Muscle layer of duodenum (tissue), 2 donors: ENCODE measurements at regions not wholly inside any gene's neighbourhood (a gene's known extent, or its start where the extent isn't known, plus 50 kb on each side); places are given as distances from the start of the nearest gene placed in this dataset.
A peak's percentile ranks its signal among the peaks of the same experiment; 100 is the strongest.
"Not testable (repeated sequence)": the region's sequence is repeated elsewhere in the genome, so short reads cannot be mapped to it uniquely, and the experiment has no call there.

Experiments used
- H3K27ac ChIP-seq: one replicate; pipeline ENCODE4 v1.7.0; 2013; ENCODE audit warnings: mild to moderate bottlenecking, low read length
- H3K27me3 ChIP-seq: one replicate; pipeline ENCODE4 v1.7.0; 2013; ENCODE audit warnings: low read depth, mild to moderate bottlenecking, control low read depth, low read length
- H3K36me3 ChIP-seq, 2 donors: one replicate each; pipeline ENCODE4 v1.7.0; 2013; ENCODE audit warnings: low read length in 2 of 2, control low read depth in 1 of 2, mild to moderate bottlenecking in 1 of 2; ENCODE audit not compliant: insufficient read depth in 2 of 2, control insufficient read depth in 1 of 2
- H3K4me1 ChIP-seq, 2 donors: one replicate each; pipeline ENCODE4 v1.7.0; 2013; ENCODE audit warnings: low read length in 2 of 2, mild to moderate bottlenecking in 2 of 2, control low read depth in 1 of 2, moderate library complexity in 1 of 2; ENCODE audit not compliant: insufficient read depth in 2 of 2, control insufficient read depth in 1 of 2
- H3K4me3 ChIP-seq, 2 donors: one replicate each; pipeline ENCODE4 v1.7.0; 2013; ENCODE audit warnings: low read length in 2 of 2, low read depth in 1 of 2, mild to moderate bottlenecking in 1 of 2
- H3K9me3 ChIP-seq, 2 donors: one replicate each; pipeline ENCODE4 v1.7.0; 2013; ENCODE audit warnings: low read length in 2 of 2, control low read depth in 1 of 2, mild to moderate bottlenecking in 1 of 2; ENCODE audit not compliant: control insufficient read depth in 1 of 2
- donor health status: healthy.

DNA sequence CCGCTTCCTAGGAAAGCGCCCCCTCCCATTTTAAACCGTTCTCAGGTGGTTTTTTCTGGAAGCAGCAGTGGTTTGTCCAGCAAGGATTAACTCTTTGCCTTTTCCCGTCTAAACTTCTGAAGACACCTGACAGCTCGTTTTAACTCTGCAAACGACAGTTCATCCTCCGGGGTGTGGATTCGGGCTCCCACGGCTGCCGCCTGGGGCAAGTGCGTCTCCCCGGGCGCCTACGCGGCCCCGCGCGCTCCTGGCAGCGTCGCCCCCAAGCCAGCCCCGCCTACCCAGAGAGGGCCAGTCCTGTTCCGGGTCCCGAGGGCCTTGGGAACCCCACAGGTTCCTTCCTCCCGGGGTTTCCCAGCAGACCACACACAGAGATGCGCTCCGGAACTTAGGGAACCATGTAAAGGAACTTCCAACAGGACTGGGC lies 54.4 kb downstream of the PRR18 start:
- no peaks in the 10 kb centered on the region for H3K9me3 ChIP-seq
- H3K27me3 ChIP-seq: peaks cover 9% of the 10 kb centered on the region
- H3K4me1 ChIP-seq: peaks cover 0 to 12% of the 10 kb centered on the region in 2 donors
- no peaks in the 10 kb centered on the region for H3K36me3 ChIP-seq
- H3K27ac ChIP-seq: no peak overlapping the region
- peak overlapping the region; percentile 42 to 66 for H3K4me3 ChIP-seq

- Histone ChIP-seq H3K4me3 (peak overlapping the region; percentile 42 to 66), H3K36me3 (no peaks in the 10 kb centered on the region), H3K27ac (no peak overlapping the region), H3K4me1 (peaks cover 0 to 12% of the 10 kb centered on the region in 2 donors), H3K9me3 (no peaks in the 10 kb centered on the region), H3K27me3 (peaks cover 9% of the 10 kb centered on the region)
Observed at GRCh38 chr6:166253281-166253681, 54.9 kb downstream of the PRR18 start.

DNA sequence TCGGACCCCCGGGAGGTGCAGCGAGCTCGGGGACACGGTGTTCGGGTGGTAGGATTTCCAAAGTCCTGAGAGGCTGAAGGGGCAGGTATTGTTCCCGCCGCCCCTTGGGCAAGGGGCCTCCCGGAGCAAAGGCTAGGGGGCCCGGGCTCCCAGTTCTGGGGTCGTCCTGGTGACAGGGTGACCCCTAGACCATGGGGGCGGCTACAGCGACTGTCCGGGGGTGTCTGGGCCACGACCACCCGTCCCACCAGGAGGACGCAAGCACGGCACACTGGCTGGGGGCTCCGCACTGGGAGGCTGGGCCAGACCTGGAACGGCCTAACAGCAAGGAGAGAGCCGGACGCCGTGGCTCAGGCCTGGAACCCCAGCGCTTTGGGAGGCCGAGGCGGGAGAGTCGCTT lies 55.6 kb downstream of the PRR18 start:
- Histone ChIP-seq H3K27ac (no peak overlapping the region), H3K4me3 (no peak overlapping the region), H3K4me1 (peaks cover 0 to 12% of the 10 kb centered on the region in 2 donors), H3K36me3 (no peaks in the 10 kb centered on the region), H3K9me3 (no peaks in the 10 kb centered on the region), H3K27me3 (peaks cover 9% of the 10 kb centered on the region)

DNA sequence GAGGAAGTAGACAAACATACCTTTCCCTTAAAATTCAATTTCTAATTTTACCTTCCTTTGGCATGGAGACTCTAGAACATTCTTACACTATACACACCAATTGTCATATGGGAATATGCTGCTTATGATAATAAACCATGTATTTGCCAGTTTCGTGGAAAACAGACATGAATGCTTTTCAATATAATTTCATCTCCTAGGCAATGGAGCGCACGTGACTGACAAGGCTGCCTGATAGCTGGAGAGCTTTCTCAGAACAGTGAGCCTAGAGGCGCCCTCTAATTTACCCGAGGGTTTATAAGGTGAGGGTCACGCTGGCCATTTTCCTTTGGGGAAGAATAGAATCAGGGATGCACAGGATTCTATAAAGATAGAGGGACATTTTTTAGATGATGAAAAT lies 56.5 kb downstream of the PRR18 start:
- Histone ChIP-seq H3K4me1 (peaks cover 0 to 12% of the 10 kb centered on the region in 2 donors), H3K9me3 (no peaks in the 10 kb centered on the region), H3K27me3 (peaks cover 9% of the 10 kb centered on the region), H3K36me3 (no peaks in the 10 kb centered on the region), H3K4me3 (no peak overlapping the region), H3K27ac (no peak overlapping the region)

GRCh38 chr6:166251211-166251610 lies 57.0 kb downstream of the PRR18 start:
- no peaks in the 10 kb centered on the region for H3K36me3 ChIP-seq
- no peak overlapping the region for H3K27ac ChIP-seq
- H3K4me3 ChIP-seq: no peak overlapping the region
- H3K4me1 ChIP-seq: peaks cover 0 to 12% of the 10 kb centered on the region in 2 donors
- no peaks in the 10 kb centered on the region for H3K9me3 ChIP-seq
- peaks cover 9% of the 10 kb centered on the region for H3K27me3 ChIP-seq

DNA sequence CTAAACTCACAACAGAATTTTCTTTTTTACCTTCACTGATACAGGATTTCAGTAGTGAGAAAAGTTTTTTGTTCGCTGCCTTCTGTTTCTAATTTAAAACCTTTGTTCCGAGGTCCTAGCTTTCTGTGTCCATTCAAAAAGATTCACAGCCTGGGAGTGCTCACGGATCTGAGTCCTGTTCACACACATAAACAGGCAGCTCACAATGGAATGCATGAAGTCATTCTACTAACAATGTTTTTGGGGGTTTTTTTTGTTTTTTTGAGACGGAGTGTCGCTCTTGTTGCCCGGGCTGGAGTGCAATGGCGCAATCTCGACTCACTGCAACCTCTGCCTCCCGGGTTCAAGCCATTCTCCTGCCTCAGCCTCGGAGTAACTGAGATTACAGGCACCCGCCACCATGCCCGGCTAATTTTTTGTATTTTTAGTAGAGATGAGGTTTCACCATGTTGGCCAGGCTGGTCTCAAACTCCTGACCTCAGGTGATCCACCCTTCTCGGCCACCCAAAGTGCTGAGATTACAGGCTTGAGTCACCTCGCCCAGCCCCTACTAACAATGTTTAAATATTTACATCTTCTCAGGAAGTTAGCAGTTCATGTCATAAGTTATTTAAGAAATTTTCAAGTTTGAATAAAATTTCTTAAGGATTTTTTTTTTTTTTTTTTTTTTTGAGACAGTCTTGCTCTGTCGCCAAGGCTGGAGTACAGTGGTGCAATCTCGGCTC lies 59.0 kb downstream of the PRR18 start:
- not testable (repeated sequence) for H3K9me3 ChIP-seq, H3K36me3 ChIP-seq, H3K27ac ChIP-seq, H3K4me3 ChIP-seq, H3K27me3 ChIP-seq
- peaks cover 0 to 12% of the 10 kb centered on the region in 2 donors for H3K4me1 ChIP-seq

DNA sequence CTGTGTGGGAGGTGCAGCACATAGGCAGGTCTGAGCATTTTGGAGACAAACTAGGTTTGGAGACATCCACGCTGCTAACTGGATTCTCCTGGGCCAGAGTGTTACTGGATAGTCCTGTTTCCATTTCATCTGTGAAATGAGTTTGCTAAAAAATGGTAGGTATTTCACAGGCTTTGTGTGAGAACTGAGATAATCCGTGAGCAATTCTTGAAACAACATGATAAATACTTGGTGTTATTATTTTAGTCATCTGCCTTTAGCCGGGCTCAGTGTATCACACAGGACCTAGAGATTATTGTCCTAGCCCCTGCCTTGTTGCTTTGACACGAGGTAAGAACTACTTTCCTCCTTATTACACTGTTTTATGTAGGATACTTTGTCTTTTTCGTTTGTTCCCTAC lies 63.0 kb downstream of the PRR18 start:
- Histone ChIP-seq H3K4me1 (no peaks in the 10 kb centered on the region), H3K27me3 (no peaks in the 10 kb centered on the region)

GRCh38 chr6:166244353-166245045 lies 63.7 kb downstream of the PRR18 start:
- no peak overlapping the region for H3K4me3 ChIP-seq
- H3K36me3 ChIP-seq: no peaks in the 10 kb centered on the region
- H3K27ac ChIP-seq: no peak overlapping the region
- no peaks in the 10 kb centered on the region for H3K9me3 ChIP-seq
- H3K27me3 ChIP-seq: no peaks in the 10 kb centered on the region
- H3K4me1 ChIP-seq: no peaks in the 10 kb centered on the region

More for the DNA sequence above, 63.0 kb downstream of the PRR18 start:
- H3K9me3 ChIP-seq: no peaks in the 10 kb centered on the region
- no peak overlapping the region for H3K4me3 ChIP-seq
- H3K27ac ChIP-seq: no peak overlapping the region
- H3K36me3 ChIP-seq: no peaks in the 10 kb centered on the region

DNA sequence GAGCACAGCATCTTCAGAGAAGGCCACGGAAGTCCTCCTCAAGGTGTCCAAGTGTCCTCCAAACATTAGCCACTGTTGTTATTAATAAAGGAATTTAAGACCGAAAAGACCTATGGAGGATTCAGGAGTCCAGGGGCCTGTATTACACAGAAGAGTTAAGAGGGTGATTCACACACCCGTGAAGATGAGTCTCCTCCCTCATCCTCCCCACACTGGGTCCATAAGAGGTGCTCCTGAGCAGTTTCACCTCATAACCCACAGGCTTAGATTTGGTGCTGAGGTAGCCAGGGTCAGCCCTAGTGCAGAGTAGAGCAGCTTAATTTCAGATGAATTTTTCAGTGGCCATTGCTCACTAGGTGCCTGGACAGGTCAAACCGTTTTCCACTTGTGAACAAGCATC lies 65.3 kb downstream of the PRR18 start:
- Histone ChIP-seq H3K27ac (no peak overlapping the region), H3K4me1 (no peaks in the 10 kb centered on the region), H3K9me3 (no peaks in the 10 kb centered on the region), H3K27me3 (no peaks in the 10 kb centered on the region), H3K4me3 (no peak overlapping the region), H3K36me3 (no peaks in the 10 kb centered on the region)

DNA sequence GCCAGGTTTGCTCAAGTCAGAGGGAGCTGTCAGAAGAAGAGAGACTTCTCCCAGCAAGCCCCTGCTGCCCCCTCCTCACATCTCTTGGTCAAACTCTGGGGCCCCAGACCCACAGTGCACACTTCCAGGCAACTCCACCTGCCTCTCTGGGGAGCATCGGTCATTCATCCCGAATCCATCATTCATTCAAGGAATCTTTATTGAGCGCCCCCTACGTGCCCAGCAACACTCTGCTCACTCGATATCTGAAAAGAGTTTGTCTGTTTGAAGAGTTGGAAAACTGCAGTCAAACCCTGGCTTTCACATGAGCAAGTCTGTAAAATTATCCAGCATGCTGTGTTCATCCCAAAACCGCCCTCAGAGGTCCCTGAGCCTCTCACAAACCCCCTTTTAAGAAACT lies 66.2 kb downstream of the PRR18 start:
- H3K36me3 ChIP-seq: no peaks in the 10 kb centered on the region
- H3K27ac ChIP-seq: no peak overlapping the region
- H3K4me1 ChIP-seq: no peaks in the 10 kb centered on the region
- no peak overlapping the region for H3K4me3 ChIP-seq
- H3K27me3 ChIP-seq: no peaks in the 10 kb centered on the region
- no peaks in the 10 kb centered on the region for H3K9me3 ChIP-seq

DNA sequence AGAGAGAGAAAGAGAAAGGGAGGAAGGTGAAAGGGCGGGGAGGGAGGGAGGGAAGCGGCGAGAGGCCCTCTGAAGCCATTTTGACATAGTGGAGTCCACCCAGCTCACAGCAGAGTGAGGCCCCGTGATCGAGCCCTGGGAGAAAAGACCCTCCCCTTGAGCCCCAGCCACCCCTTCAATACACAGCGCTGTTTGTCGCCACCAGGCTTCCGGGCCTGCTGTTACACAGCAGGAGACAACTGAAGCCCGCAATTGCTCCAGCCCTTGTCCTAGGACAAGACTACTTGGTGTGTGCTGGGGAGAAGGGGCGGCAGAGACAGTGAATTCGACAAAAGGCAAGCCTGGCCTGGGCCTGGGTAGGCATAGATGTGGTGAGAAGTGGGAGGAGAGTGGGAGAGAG lies 67.3 kb downstream of the PRR18 start:
- no peak overlapping the region for H3K4me3 ChIP-seq
- H3K9me3 ChIP-seq: no peaks in the 10 kb centered on the region
- no peaks in the 10 kb centered on the region for H3K36me3 ChIP-seq
- no peak overlapping the region for H3K27ac ChIP-seq
- H3K4me1 ChIP-seq: no peaks in the 10 kb centered on the region
- no peaks in the 10 kb centered on the region for H3K27me3 ChIP-seq
